ENCODE measurements at regions not wholly inside any gene's neighbourhood (a gene's known extent, or its start where the extent isn't known, plus 50 kb on each side); places are given as distances from the start of the nearest gene placed in this dataset.

DNA sequence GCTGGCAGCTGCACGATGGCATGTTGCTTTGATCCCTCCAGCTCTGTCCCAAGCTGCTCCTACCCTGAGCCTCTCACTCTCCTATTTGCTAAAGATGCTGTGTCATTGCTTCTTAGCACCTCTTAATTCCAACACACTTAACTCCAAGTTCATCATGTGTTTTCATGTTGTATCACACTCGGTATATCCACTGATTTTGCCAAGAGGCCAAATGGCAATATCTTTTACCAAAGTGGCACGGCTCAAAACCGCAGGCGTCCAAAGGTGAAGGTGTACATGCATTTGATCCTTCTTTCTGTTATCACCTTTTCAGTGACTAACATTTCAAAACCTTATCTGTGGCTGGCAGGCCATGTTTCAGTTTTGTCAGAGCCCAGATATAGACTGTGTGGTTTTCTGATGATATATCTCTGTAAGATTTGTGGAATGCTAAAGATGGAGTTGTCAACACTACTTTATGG is 217.0 kb downstream of the TBX18 start (continued):
- TF ChIP-seq, protein P1, sequence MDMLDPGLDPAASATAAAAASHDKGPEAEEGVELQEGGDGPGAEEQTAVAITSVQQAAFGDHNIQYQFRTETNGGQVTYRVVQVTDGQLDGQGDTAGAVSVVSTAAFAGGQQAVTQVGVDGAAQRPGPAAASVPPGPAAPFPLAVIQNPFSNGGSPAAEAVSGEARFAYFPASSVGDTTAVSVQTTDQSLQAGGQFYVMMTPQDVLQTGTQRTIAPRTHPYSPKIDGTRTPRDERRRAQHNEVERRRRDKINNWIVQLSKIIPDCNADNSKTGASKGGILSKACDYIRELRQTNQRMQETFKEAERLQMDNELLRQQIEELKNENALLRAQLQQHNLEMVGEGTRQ (IDR thresholded peaks at IDR 0.05; ENCODE audit: low read length), result no peak
- no peak for TF ChIP-seq KDM4A (IDR thresholded peaks at IDR 0.05; ENCODE audit: low read depth, low read length, severe bottlenecking)
- no peak for TF ChIP-seq CHD2 (IDR thresholded peaks at IDR 0.05; ENCODE audit: low read length)
- TF ChIP-seq POLR2AphosphoS5 (IDR thresholded peaks at IDR 0.05; ENCODE audit: low read depth, low read length), result no peak
- TF ChIP-seq HDAC6 (IDR thresholded peaks at IDR 0.05; ENCODE audit: low read depth, low read length), result no peak

Measured in H1 (cell line).